ENCODE measurements at regions not wholly inside any gene's neighbourhood (a gene's known extent, or its start where the extent isn't known, plus 50 kb on each side); places are given as distances from the start of the nearest gene placed in this dataset.

- no peak for TF ChIP-seq EZH2 (IDR thresholded peaks at IDR 0.05; ENCODE audit: borderline replicate concordance, low read depth, low read length, poor library complexity, severe bottlenecking)
- TF ChIP-seq CTCF (conservative IDR thresholded peaks at IDR 0.05; ENCODE audit: low read depth, low read length), result no peak
- H3K36me3 ChIP-seq (ENCODE audit: insufficient read depth, low read length, poor library complexity, severe bottlenecking), result no peaks in the 10 kb centered on the region
- no peaks in the 10 kb centered on the region for H3K9me3 ChIP-seq (ENCODE audit: low read depth, low read length, poor library complexity, severe bottlenecking)
- no peaks in the 10 kb centered on the region for H3K4me1 ChIP-seq (ENCODE audit: insufficient read depth, low read length, poor library complexity, severe bottlenecking)
- ChIA-PET CTCF (no interaction called here), POLR2A (ENCODE audit: low non-redundant PET) (no interaction called here)
- no TSS peak for BruUV-seq (replicated peaks)
- DNase-seq (ENCODE audit: low spot score), result no peak
- H3K27ac ChIP-seq (ENCODE audit: low read depth, low read length, poor library complexity, severe bottlenecking), result no peak overlapping the region
- no peak overlapping the region for H3K4me3 ChIP-seq (ENCODE audit: low read depth, low read length, poor library complexity, severe bottlenecking)
- no peaks in the 10 kb centered on the region for H3K27me3 ChIP-seq (replicated peaks; ENCODE audit: insufficient read depth, low read depth, low read length, poor library complexity)
- intact Hi-C loops (cut with micrococcal nuclease; ENCODE audit: unreplicated experiment), result no loop called here
Observed at GRCh38 chr9:89837934-89838310, 233.1 kb downstream of the GADD45G start.

DNA sequence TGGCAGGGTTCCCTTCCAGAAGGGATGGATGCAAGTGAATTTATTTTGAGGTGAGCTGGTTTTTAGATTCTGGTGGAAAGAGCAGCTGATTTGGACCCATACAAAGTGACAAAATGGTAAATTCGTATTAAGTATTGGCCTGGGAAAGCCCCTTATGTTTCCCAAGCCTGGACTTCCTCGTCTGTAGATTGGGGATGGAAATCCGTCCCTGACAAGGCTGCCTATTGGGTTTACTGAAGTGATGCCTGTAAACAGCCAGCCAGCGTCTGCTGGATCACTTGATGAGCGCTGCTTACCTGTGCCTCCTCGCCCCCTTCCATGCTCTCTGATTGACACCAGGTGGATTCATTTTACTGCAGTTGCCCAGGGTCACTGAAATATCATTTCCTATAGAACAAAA lies 233.8 kb downstream of the GADD45G start:
- CTCF ChIA-PET, result no interaction called here
- no peak for TF ChIP-seq CTCF (conservative IDR thresholded peaks at IDR 0.05; ENCODE audit: low read depth, low read length)
- no peak for TF ChIP-seq EZH2 (IDR thresholded peaks at IDR 0.05; ENCODE audit: borderline replicate concordance, low read depth, low read length, poor library complexity, severe bottlenecking)

GRCh38 chr9:89839449-89839848 lies 234.6 kb downstream of the GADD45G start:
- Histone ChIP-seq H3K27ac (ENCODE audit: low read depth, low read length, poor library complexity, severe bottlenecking) (no peak overlapping the region), H3K36me3 (ENCODE audit: insufficient read depth, low read length, poor library complexity, severe bottlenecking) (no peaks in the 10 kb centered on the region), H3K4me3 (ENCODE audit: low read depth, low read length, poor library complexity, severe bottlenecking) (no peak overlapping the region), H3K4me1 (ENCODE audit: insufficient read depth, low read length, poor library complexity, severe bottlenecking) (no peaks in the 10 kb centered on the region), H3K9me3 (ENCODE audit: low read depth, low read length, poor library complexity, severe bottlenecking) (no peaks in the 10 kb centered on the region), H3K27me3 (replicated peaks; ENCODE audit: insufficient read depth, low read depth, low read length, poor library complexity) (no peaks in the 10 kb centered on the region)
- intact Hi-C loops (cut with micrococcal nuclease; ENCODE audit: unreplicated experiment), result no loop called here
- DNase-seq (ENCODE audit: low spot score), result no peak
- CTCF ChIA-PET, result no interaction called here
- TF ChIP-seq EZH2 (IDR thresholded peaks at IDR 0.05; ENCODE audit: borderline replicate concordance, low read depth, low read length, poor library complexity, severe bottlenecking) (no peak), CTCF (conservative IDR thresholded peaks at IDR 0.05; ENCODE audit: low read depth, low read length) (no peak)
- no TSS peak for BruUV-seq (replicated peaks)
- POLR2A ChIA-PET (ENCODE audit: low non-redundant PET), result no interaction called here

More for the DNA sequence above, 233.8 kb downstream of the GADD45G start:
- Histone ChIP-seq H3K27ac (ENCODE audit: low read depth, low read length, poor library complexity, severe bottlenecking) (no peak overlapping the region), H3K27me3 (replicated peaks; ENCODE audit: insufficient read depth, low read depth, low read length, poor library complexity) (no peaks in the 10 kb centered on the region), H3K36me3 (ENCODE audit: insufficient read depth, low read length, poor library complexity, severe bottlenecking) (no peaks in the 10 kb centered on the region), H3K9me3 (ENCODE audit: low read depth, low read length, poor library complexity, severe bottlenecking) (no peaks in the 10 kb centered on the region), H3K4me1 (ENCODE audit: insufficient read depth, low read length, poor library complexity, severe bottlenecking) (no peaks in the 10 kb centered on the region), H3K4me3 (ENCODE audit: low read depth, low read length, poor library complexity, severe bottlenecking) (no peak overlapping the region)
- POLR2A ChIA-PET (ENCODE audit: low non-redundant PET), result no interaction called here
- DNase-seq (ENCODE audit: low spot score), result no peak
- no TSS peak for BruUV-seq (replicated peaks)
- intact Hi-C loops (cut with micrococcal nuclease; ENCODE audit: unreplicated experiment), result no loop called here
